ENCODE measurements at regions not wholly inside any gene's neighbourhood (a gene's known extent, or its start where the extent isn't known, plus 50 kb on each side); places are given as distances from the start of the nearest gene placed in this dataset.

DNA sequence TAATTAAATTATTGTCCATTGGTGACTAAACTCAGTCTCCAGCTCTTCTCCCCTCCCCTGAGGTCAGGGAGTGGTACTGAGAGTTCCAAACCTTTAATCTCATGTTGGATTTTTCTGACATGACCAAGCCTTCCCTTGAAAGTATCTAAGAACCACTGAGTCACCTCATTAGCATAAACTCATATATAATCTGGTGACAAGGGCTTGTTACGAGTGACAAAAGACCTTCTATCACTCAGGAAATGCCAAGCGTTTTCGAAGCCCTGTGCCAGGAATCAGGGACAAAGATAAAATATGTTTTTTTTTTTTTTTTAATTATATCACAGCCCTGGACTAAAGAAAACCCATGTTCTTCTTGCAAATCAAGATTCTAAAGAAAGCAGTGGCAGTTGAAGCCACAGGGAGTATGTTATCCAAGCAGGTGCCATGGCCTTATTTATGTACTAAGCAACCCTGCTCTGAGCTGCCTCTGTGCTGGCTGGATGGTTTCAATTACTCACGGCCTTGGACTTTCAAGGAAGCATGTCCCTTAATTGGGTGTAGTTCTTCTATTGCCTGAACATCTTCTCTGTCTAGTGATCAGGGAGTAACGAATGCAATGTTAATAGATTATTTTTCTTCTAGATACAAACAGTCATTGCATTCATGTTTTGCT, 169.0 kb upstream of the PRKCQ start:
- TF ChIP-seq FOXM1 (IDR thresholded peaks at IDR 0.05; ENCODE audit: borderline replicate concordance) (no peak), FOXK2 (IDR thresholded peaks at IDR 0.05) (no peak), BHLHE40 (IDR thresholded peaks at IDR 0.05; ENCODE audit: borderline replicate concordance) (no peak), TARDBP (IDR thresholded peaks at IDR 0.05) (no peak), PKNOX1 (IDR thresholded peaks at IDR 0.05) (no peak), ELF4 (IDR thresholded peaks at IDR 0.05) (no peak), ZNF384 (IDR thresholded peaks at IDR 0.05) (no peak), SUZ12 (IDR thresholded peaks at IDR 0.05) (no peak), SP1 (IDR thresholded peaks at IDR 0.05) (no peak)

All from HEK293T (cell line).